IMR-90 (cell line): ENCODE measurements at regions not wholly inside any gene's neighbourhood (a gene's known extent, or its start where the extent isn't known, plus 50 kb on each side); places are given as distances from the start of the nearest gene placed in this dataset.

ENCODE experiments used
- CHD1 ChIP-seq: IDR thresholded peaks from 2 replicates; pipeline ENCODE4 v1.6.1; 2012; ENCODE audit warnings: low read depth, low read length, improper control_type of control experiment
- CTCF ChIP-seq: conservative IDR thresholded peaks from 2 replicates; pipeline ENCODE4 v1.5.1; 2012; ENCODE audit warnings: mild to moderate bottlenecking, low read depth, low read length, improper control_type of control experiment
- POLR2A ChIP-seq: IDR thresholded peaks from 2 replicates; pipeline ENCODE4 v1.6.1; 2012; ENCODE audit warnings: mild to moderate bottlenecking, low read depth, low read length
- RAD21 ChIP-seq: IDR thresholded peaks from 2 replicates; pipeline ENCODE4 v1.6.1; 2012; ENCODE audit warnings: low read length, improper control_type of control experiment
- RFX5 ChIP-seq: IDR thresholded peaks from 2 replicates; pipeline ENCODE4 v1.8.0; 2012; ENCODE audit warnings: low read depth, mild to moderate bottlenecking, low read length, moderate library complexity
- USF2 ChIP-seq: fragments of 150-350 bp; IDR thresholded peaks from 2 replicates; pipeline ENCODE4 v1.6.1; 2017; ENCODE audit warnings: mild to moderate bottlenecking, antibody characterized with exemption, low read length, low read depth

DNA sequence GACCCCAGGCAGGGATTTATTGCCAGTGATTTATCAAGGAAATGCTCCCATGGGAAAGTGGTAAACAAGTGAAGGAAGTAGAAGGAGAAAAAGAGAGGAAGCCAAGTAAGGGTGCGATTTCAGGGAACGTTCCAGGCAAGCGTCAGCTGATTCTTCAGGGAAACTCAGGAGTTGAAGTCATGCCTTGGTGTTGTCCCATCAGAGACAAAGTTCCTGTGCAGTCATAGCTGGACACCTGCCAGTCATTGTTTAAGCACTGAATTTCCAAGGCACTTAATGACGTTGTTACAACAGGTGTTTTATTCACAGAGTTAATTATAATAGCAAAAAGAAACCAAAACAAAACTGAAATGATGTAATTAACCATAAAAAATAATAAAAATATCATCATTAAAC, 381.8 kb upstream of the CRIM1 start:
- TF ChIP-seq CTCF (no peak), CHD1 (no peak), USF2 (no peak), POLR2A (no peak), RAD21 (no peak), RFX5 (no peak)
